GM10248 (cell line): ENCODE measurements at regions not wholly inside any gene's neighbourhood (a gene's known extent, or its start where the extent isn't known, plus 50 kb on each side); places are given as distances from the start of the nearest gene placed in this dataset.

Experiments
- CTCF ChIA-PET: fragments of 300-600 bp; sonication (Branson Sonifier 250); formaldehyde crosslinking; extraction: SDS; loops from one replicate; lab custom pipeline; 2021; ENCODE audit warnings: antibody characterized with exemption; lab: Yijun Ruan, JAX
- POLR2A ChIA-PET: fragments of 350-650 bp; sonication (Branson Sonifier 250); formaldehyde crosslinking; extraction: SDS; loops from one replicate; lab custom pipeline; 2020; ENCODE audit warnings: antibody characterized with exemption; lab: Yijun Ruan, JAX
- DNase-seq: peaks from one replicate; pipeline ENCODE4 v3.0.0; 2012; ENCODE audit errors: extremely low spot score
- CTCF ChIP-seq: IDR thresholded peaks from 2 replicates; pipeline ENCODE4 v1.5.1; 2012; ENCODE audit warnings: mild to moderate bottlenecking, low read depth; ENCODE audit errors: extremely low read depth, missing control alignments, control extremely low read depth

DNA sequence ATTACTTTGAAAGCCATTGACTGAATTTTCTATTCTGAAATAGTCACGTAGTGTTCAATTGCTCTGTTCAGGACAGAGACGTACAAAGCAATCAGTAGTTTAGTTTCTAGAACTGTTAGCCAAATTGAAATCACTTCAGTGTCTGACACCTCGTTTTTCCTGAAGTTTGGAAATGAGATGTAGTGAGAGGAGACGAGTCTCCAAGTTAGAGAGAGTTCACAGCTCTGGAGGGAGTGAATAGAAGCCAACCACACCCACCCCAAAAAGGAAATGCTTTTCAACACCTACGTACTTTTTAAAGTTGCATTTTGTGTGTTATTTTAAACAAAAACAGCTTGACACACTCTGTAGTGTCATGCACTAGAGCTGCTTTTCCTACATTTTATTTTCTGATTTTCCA is 296.0 kb downstream of the ADGRG6 start:
- no peak for TF ChIP-seq CTCF
- ChIA-PET POLR2A (no interaction called here), CTCF (interaction anchor here (1.3 kb wide), 1 partner anchor 11 kb away, joined by 3 read pairs; no protein-coding TSS in a partner anchor)
- no peak for DNase-seq

GRCh38 chr6:142601427-142601826 is 299.6 kb downstream of the ADGRG6 start:
- ChIA-PET CTCF (no interaction called here), POLR2A (no interaction called here)
- no peak for TF ChIP-seq CTCF
- no peak for DNase-seq

DNA sequence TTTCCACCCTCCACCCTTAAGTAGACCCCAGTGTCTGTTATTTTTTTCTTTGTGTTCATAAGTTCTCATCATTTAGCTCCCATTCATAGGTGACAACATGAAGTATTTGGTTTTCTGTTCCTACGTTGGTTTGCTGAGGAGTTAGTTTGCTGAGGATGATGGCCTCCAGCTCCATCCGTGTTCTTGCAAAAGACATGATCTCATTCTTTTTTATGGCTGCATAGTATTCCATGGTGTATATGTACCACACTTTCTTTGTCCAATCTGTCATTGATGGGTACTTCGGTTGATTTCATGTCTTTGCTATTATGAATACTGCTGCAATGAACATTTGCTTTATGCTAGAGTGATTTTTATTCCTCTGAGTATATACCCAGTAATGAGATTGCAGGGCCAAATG is 301.2 kb downstream of the ADGRG6 start:
- ChIA-PET POLR2A (no interaction called here), CTCF (interaction anchor here (1.0 to 1.5 kb wide), 5 partner anchors 9 to 824 kb away, joined by 3 to 5 read pairs (median 3); no protein-coding TSS in a partner anchor)
- no peak for TF ChIP-seq CTCF
- no peak for DNase-seq

DNA sequence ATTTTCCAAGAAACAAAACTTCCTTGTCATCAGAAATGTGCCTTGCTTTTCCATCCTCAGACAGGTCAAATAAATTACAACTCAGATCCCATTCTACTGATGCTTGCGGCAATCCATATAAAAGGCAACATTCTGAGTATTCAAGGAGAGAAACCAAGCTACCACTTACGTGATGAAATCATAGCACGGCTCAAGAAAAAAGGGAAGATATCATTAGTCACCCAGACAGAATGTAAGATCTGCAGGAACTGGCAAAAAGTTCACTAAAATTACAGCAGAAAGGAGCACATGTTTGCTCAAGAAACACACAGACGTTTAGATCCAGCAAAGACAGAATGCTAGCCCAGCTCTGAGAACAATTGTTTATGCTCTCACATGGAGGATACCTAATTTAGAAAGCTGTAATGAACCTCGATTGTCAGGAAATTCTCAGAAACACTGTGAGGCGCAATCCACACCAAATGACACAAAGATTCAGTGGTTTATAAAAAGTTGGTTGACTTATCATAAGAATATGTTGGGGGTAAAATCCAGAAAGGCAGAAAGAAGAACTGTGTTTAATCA is 304.2 kb downstream of the ADGRG6 start:
- ChIA-PET CTCF (interaction anchor here (1.2 kb wide), 1 partner anchor 34 kb away, joined by 3 read pairs; no protein-coding TSS in a partner anchor), POLR2A (no interaction called here)
- no peak for DNase-seq
- TF ChIP-seq CTCF = no peak

GRCh38 chr6:142612956-142613355 is 311.1 kb downstream of the ADGRG6 start:
- TF ChIP-seq CTCF = no peak
- CTCF ChIA-PET = interaction anchor here (1.3 kb wide), 1 partner anchor 10 kb away, joined by 3 read pairs; no protein-coding TSS in a partner anchor
- POLR2A ChIA-PET = no interaction called here
- DNase-seq = no peak

GRCh38 chr6:142613981-142614380 is 312.2 kb downstream of the ADGRG6 start:
- DNase-seq = no peak
- TF ChIP-seq CTCF = no peak
- ChIA-PET POLR2A (no interaction called here), CTCF (no interaction called here)
